Mucosa of rectum (tissue), 2 donors: ENCODE measurements at regions not wholly inside any gene's neighbourhood (a gene's known extent, or its start where the extent isn't known, plus 50 kb on each side); places are given as distances from the start of the nearest gene placed in this dataset.

Experiments
- H3K27ac ChIP-seq, 2 donors: one replicate each; pipeline ENCODE4 v1.7.0; 2013; ENCODE audit warnings: inconsistent platforms in 2 of 2, low read depth in 2 of 2, low read length in 2 of 2
- H3K27me3 ChIP-seq, 2 donors: one replicate each; pipeline ENCODE4 v1.7.0; 2013; ENCODE audit warnings: low read length in 2 of 2; ENCODE audit not compliant: control insufficient read depth in 2 of 2, insufficient read depth in 2 of 2
- H3K36me3 ChIP-seq, 2 donors: one replicate each; pipeline ENCODE4 v1.7.0; 2013; ENCODE audit warnings: low read length in 2 of 2; ENCODE audit not compliant: control insufficient read depth in 2 of 2, insufficient read depth in 2 of 2
- H3K4me1 ChIP-seq, 2 donors: one replicate each; pipeline ENCODE4 v1.7.0; 2013; ENCODE audit warnings: low read length in 2 of 2, mild to moderate bottlenecking in 1 of 2; ENCODE audit not compliant: control insufficient read depth in 2 of 2, insufficient read depth in 2 of 2
- H3K4me3 ChIP-seq, 2 donors: one replicate each; pipeline ENCODE4 v1.7.0; 2013; ENCODE audit warnings: low read length in 2 of 2
- H3K9ac ChIP-seq, 2 donors: one replicate each; pipeline ENCODE4 v1.7.0; 2013; ENCODE audit warnings: low read length in 2 of 2, low read depth in 1 of 2, mild to moderate bottlenecking in 1 of 2
- H3K9me3 ChIP-seq, 2 donors: one replicate each; pipeline ENCODE4 v1.7.0; 2013; ENCODE audit warnings: low read length in 2 of 2; ENCODE audit not compliant: control insufficient read depth in 2 of 2
- donor health status: healthy.
- donor health status: Normal muscosa, but diverticular disease.

GRCh38 chr20:39109933-39110818 lies 148.0 kb downstream of the DHX35 start:
- no peak overlapping the region for H3K9ac ChIP-seq
- H3K27me3 ChIP-seq, result peaks cover 2 to 12% of the 10 kb centered on the region in 2 donors
- no peaks in the 10 kb centered on the region for H3K4me1 ChIP-seq
- no peak overlapping the region for H3K27ac ChIP-seq
- H3K9me3 ChIP-seq, result no peaks in the 10 kb centered on the region
- no peak overlapping the region for H3K4me3 ChIP-seq
- H3K36me3 ChIP-seq, result no peaks in the 10 kb centered on the region

- Histone ChIP-seq H3K9ac (no peak overlapping the region), H3K27me3 (peaks cover 2 to 9% of the 10 kb centered on the region in 2 donors), H3K9me3 (peaks cover 0 to under 1% of the 10 kb centered on the region in 2 donors), H3K27ac (no peak overlapping the region), H3K36me3 (no peaks in the 10 kb centered on the region), H3K4me3 (no peak overlapping the region), H3K4me1 (no peaks in the 10 kb centered on the region)
These were observed 146.6 kb downstream of the DHX35 start for GRCh38 chr20:39108746-39109145.

- no peak overlapping the region for H3K4me3 ChIP-seq
- H3K9me3 ChIP-seq, result peaks cover 0 to 2% of the 10 kb centered on the region in 2 donors
- peaks cover 2 to 9% of the 10 kb centered on the region in 2 donors for H3K27me3 ChIP-seq
- H3K4me1 ChIP-seq, result no peaks in the 10 kb centered on the region
- no peak overlapping the region for H3K27ac ChIP-seq
- H3K36me3 ChIP-seq, result no peaks in the 10 kb centered on the region
- H3K9ac ChIP-seq, result no peak overlapping the region
These were observed 145.6 kb downstream of the DHX35 start for GRCh38 chr20:39107741-39108140.

- no peak overlapping the region for H3K4me3 ChIP-seq
- no peak overlapping the region for H3K9ac ChIP-seq
- H3K27me3 ChIP-seq, result peaks cover 0 to 9% of the 10 kb centered on the region in 2 donors
- H3K27ac ChIP-seq, result no peak overlapping the region
- H3K9me3 ChIP-seq, result peaks cover 0 to 2% of the 10 kb centered on the region in 2 donors
- H3K36me3 ChIP-seq, result no peaks in the 10 kb centered on the region
- H3K4me1 ChIP-seq, result no peaks in the 10 kb centered on the region
These were observed 144.6 kb downstream of the DHX35 start for GRCh38 chr20:39106791-39107190.

GRCh38 chr20:39105551-39105950 lies 143.4 kb downstream of the DHX35 start:
- Histone ChIP-seq H3K9ac (no peak overlapping the region), H3K36me3 (no peaks in the 10 kb centered on the region), H3K4me1 (no peaks in the 10 kb centered on the region)

GRCh38 chr20:39103732-39104131 lies 141.6 kb downstream of the DHX35 start:
- Histone ChIP-seq H3K27ac (no peak overlapping the region), H3K27me3 (no peaks in the 10 kb centered on the region), H3K36me3 (no peaks in the 10 kb centered on the region), H3K9me3 (peaks cover 0 to 2% of the 10 kb centered on the region in 2 donors), H3K4me1 (no peaks in the 10 kb centered on the region), H3K4me3 (no peak overlapping the region), H3K9ac (no peak overlapping the region)

More at GRCh38 chr20:39105551-39105950, 143.4 kb downstream of the DHX35 start:
- no peak overlapping the region for H3K4me3 ChIP-seq
- peaks cover 0 to 7% of the 10 kb centered on the region in 2 donors for H3K27me3 ChIP-seq
- peaks cover 0 to 2% of the 10 kb centered on the region in 2 donors for H3K9me3 ChIP-seq
- H3K27ac ChIP-seq, result no peak overlapping the region

GRCh38 chr20:39103305-39103704 lies 141.2 kb downstream of the DHX35 start:
- no peaks in the 10 kb centered on the region for H3K36me3 ChIP-seq
- H3K4me1 ChIP-seq, result no peaks in the 10 kb centered on the region
- peaks cover 0 to 2% of the 10 kb centered on the region in 2 donors for H3K9me3 ChIP-seq
- H3K27ac ChIP-seq, result no peak overlapping the region
- H3K27me3 ChIP-seq, result peaks cover 0 to 3% of the 10 kb centered on the region in 2 donors
- no peak overlapping the region for H3K4me3 ChIP-seq
- no peak overlapping the region for H3K9ac ChIP-seq

GRCh38 chr20:39101895-39102294 lies 139.8 kb downstream of the DHX35 start:
- H3K36me3 ChIP-seq, result no peaks in the 10 kb centered on the region
- H3K27me3 ChIP-seq, result peaks cover 0 to 3% of the 10 kb centered on the region in 2 donors
- no peak overlapping the region for H3K4me3 ChIP-seq
- H3K9me3 ChIP-seq, result peaks cover 0 to 2% of the 10 kb centered on the region in 2 donors
- H3K4me1 ChIP-seq, result no peaks in the 10 kb centered on the region
- no peak overlapping the region for H3K27ac ChIP-seq
- no peak overlapping the region for H3K9ac ChIP-seq

GRCh38 chr20:39100691-39101090 lies 138.5 kb downstream of the DHX35 start:
- Histone ChIP-seq H3K36me3 (no peaks in the 10 kb centered on the region), H3K9ac (no peak overlapping the region), H3K4me1 (no peaks in the 10 kb centered on the region), H3K9me3 (peaks cover 0 to 2% of the 10 kb centered on the region in 2 donors), H3K27ac (no peak overlapping the region), H3K4me3 (no peak overlapping the region), H3K27me3 (peaks cover 0 to 3% of the 10 kb centered on the region in 2 donors)

GRCh38 chr20:39097889-39098288 lies 135.7 kb downstream of the DHX35 start:
- Histone ChIP-seq H3K9ac (no peak overlapping the region), H3K27me3 (peaks cover 0 to 3% of the 10 kb centered on the region in 2 donors), H3K4me3 (no peak overlapping the region), H3K4me1 (no peaks in the 10 kb centered on the region), H3K27ac (no peak overlapping the region), H3K9me3 (no peaks in the 10 kb centered on the region), H3K36me3 (no peaks in the 10 kb centered on the region)
